GM13976 (cell line): ENCODE measurements at regions not wholly inside any gene's neighbourhood (a gene's known extent, or its start where the extent isn't known, plus 50 kb on each side); places are given as distances from the start of the nearest gene placed in this dataset.

Source experiments
- DNase-seq: peaks from one replicate; pipeline ENCODE4 v3.0.0; 2012; ENCODE audit warnings: low spot score
- CTCF ChIP-seq: IDR thresholded peaks from 2 replicates; pipeline ENCODE4 v1.5.1; 2012; ENCODE audit warnings: borderline replicate concordance, mild to moderate bottlenecking; ENCODE audit not compliant: insufficient read depth; ENCODE audit errors: extremely low read depth, missing control alignments, control extremely low read depth
- in situ Hi-C: fragments of 300-500 bp; cut with MboI; formaldehyde crosslinking; loops from one replicate; pipeline ENCODE4 v1.12.0; 2022; ENCODE audit warnings: low sequenced_read_pairs, mixed read lengths, inconsistent platforms; ENCODE audit not compliant: unreplicated experiment

GRCh38 chr3:159441279-159441678 is 547.4 kb upstream of the IL12A start:
- TF ChIP-seq CTCF, result no peak
- in situ Hi-C loops, result no loop called here
- no peak for DNase-seq

DNA sequence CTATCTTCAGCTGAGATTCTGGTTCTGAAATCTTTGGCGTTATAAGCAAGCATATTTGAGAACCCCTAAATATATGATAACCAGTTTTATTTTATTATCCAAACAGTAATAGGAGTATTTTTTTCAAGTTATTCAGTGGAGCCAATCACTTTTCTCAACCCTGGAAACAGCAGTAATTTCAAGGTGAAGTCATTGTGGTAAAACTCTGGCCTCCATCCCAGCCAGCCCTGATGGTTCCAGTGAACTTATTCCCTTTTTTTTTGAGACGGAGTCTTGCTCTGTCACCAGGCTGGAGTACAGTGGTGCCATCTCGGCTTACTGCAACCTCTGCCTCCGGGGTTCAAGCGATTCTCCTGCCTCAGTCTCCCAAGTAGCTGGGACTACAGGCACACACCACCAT is 545.4 kb upstream of the IL12A start:
- in situ Hi-C loops, result no loop called here
- no peak for DNase-seq
- TF ChIP-seq CTCF, result no peak

DNA sequence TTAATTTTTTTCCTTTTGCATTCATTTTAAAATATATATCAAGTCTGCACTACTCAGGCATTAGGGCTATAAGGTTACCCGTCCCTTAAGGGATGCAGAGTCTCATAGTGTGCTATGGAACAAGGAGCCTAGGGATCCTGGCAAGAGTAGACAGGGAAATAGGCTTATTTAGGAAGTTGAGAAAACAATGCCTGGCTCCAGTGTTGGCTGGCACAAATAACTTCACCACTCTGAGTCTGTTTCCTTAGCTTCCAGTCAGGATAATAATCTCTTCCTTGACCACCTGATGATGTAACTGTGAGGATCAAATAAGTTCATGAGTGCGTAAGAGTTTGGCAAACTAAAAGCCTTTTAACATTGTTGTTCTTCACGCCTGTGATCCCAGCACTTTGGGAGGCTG is 540.8 kb upstream of the IL12A start:
- in situ Hi-C loops, result no loop called here
- no peak for DNase-seq
- no peak for TF ChIP-seq CTCF

- no peak for TF ChIP-seq CTCF
- DNase-seq, result no peak
- in situ Hi-C loops, result no loop called here
Measured at GRCh38 chr3:159448902-159449301, 539.7 kb upstream of the IL12A start.

- no peak for DNase-seq
- in situ Hi-C loops, result no loop called here
- no peak for TF ChIP-seq CTCF
Measured at GRCh38 chr3:159451067-159451466, 537.6 kb upstream of the IL12A start.

DNA sequence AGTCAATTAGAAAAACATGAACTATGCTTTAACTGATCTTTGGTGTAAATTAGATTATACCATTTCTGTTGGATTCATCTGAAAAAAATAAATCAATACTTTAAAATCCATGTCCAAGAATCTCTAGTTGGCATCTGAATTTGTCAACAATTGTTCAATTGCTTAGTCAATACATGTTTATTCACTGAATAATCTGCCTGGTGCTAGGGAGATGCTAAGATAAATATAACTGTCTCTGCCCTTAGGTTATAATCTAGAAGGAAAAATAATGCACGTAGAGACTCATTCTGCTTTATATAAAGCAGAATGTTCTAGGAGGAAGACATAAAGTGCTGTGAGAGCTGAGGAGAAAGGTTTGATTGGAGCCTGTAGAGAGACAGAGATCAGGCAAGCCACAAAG is 537.2 kb upstream of the IL12A start:
- in situ Hi-C loops, result no loop called here
- no peak for DNase-seq
- no peak for TF ChIP-seq CTCF

DNA sequence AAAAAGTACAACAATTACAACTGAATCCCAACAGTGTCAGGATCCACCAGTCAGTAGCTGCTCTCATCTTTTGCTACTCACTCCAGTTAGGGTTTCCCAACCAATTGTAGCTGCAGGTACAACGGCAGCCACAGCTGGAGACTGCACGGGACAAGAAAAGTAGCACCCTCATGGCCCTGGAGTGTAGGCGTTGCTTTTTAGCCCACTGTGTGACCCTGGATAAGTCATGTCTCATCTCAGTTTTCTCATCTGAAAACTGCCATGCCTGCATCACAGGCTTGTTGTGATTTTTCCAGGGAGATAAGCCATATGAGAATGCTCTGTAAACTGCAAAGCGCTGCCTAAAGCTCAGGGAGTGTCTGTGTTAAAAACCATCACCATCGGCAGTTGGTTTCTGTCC is 535.6 kb upstream of the IL12A start:
- TF ChIP-seq CTCF, result no peak
- in situ Hi-C loops, result no loop called here
- no peak for DNase-seq
